PC-9 (cell line): ENCODE measurements at regions not wholly inside any gene's neighbourhood (a gene's known extent, or its start where the extent isn't known, plus 50 kb on each side); places are given as distances from the start of the nearest gene placed in this dataset.

ENCODE experiments used
- BruUV-seq: library from RNA; stranded (reverse); fragments of 400-500 nt; replicated peaks from 2 replicates; lab custom pipeline; 2021; lab: Mats Ljungman, UMichigan
- CTCF ChIA-PET: fragments of 300-600 bp; sonication (Branson Sonifier 250); formaldehyde crosslinking; loops from one replicate; lab custom pipeline; 2022; ENCODE audit warnings: antibody characterized with exemption; lab: Charles Lee
- POLR2A ChIA-PET: fragments of 300-600 bp; sonication (Branson Sonifier 250); formaldehyde crosslinking; loops from one replicate; lab custom pipeline; 2022; ENCODE audit warnings: antibody characterized with exemption; ENCODE audit not compliant: unreplicated experiment; lab: Charles Lee
- DNase-seq, 2 experiments: peaks; one replicate each; pipeline versions ENCODE4 v3.0.0 to v3.0.0-alpha.2; 2015 to 2022; ENCODE audit warnings: mixed read lengths in 1 of 2
- H2AFZ ChIP-seq: fragments of 200-600 bp; sonication (generic); 2 replicates; pipeline ENCODE4 v1.8.1; 2017; ENCODE audit warnings: antibody characterized with exemption
- H3F3A ChIP-seq: fragments of 200-600 bp; sonication (generic); 2 replicates; pipeline ENCODE4 v1.8.1; 2017; ENCODE audit warnings: antibody characterized with exemption, mild to moderate bottlenecking, low read depth; ENCODE audit not compliant: insufficient read depth
- H3K27ac ChIP-seq: fragments of 200-600 bp; sonication (generic); 2 replicates; pipeline ENCODE4 v1.6.1; 2016; ENCODE audit warnings: mixed run types
- H3K27me3 ChIP-seq: fragments of 200-600 bp; sonication (generic); 2 replicates; pipeline ENCODE4 v1.6.1; 2016; ENCODE audit warnings: low read depth, mixed run types; ENCODE audit not compliant: insufficient read depth
- H3K36me3 ChIP-seq: fragments of 200-600 bp; sonication (generic); 2 replicates; pipeline ENCODE4 v1.6.1; 2016; ENCODE audit warnings: low read depth, mixed run types
- H3K4me1 ChIP-seq: fragments of 200-600 bp; sonication (generic); replicated peaks from 2 replicates; pipeline ENCODE4 v1.6.1; 2016; ENCODE audit warnings: mixed run types; ENCODE audit not compliant: insufficient read depth
- H3K4me2 ChIP-seq: fragments of 200-600 bp; sonication (generic); 2 replicates; pipeline ENCODE4 v1.6.1; 2017; ENCODE audit warnings: mixed run types
- H3K4me3 ChIP-seq: fragments of 200-600 bp; sonication (generic); 2 replicates; pipeline ENCODE4 v1.6.1; 2016; ENCODE audit warnings: mixed run types
- H3K79me2 ChIP-seq: fragments of 200-600 bp; sonication (generic); 2 replicates; pipeline ENCODE4 v1.6.1; 2017; ENCODE audit warnings: low read depth, mixed run types
- H3K9me2 ChIP-seq: fragments of 200-600 bp; sonication (generic); 2 replicates; pipeline ENCODE4 v1.8.1; 2017; ENCODE audit warnings: mild to moderate bottlenecking; ENCODE audit not compliant: insufficient read depth
- H3K9me3 ChIP-seq: fragments of 200-600 bp; sonication (generic); 2 replicates; pipeline ENCODE4 v1.8.1; 2016; ENCODE audit warnings: low read depth; ENCODE audit not compliant: insufficient read depth
- H4K20me1 ChIP-seq: fragments of 200-600 bp; sonication (generic); 2 replicates; pipeline ENCODE4 v1.8.1; 2017; ENCODE audit not compliant: insufficient read depth
- CTCF ChIP-seq: fragments of 200-600 bp; sonication (generic); conservative IDR thresholded peaks from 2 replicates; pipeline ENCODE4 v1.6.1; 2017; ENCODE audit warnings: mixed run types, antibody characterized with exemption, mild to moderate bottlenecking, moderate library complexity
- EZH2 ChIP-seq: fragments of 200-600 bp; sonication (generic); IDR thresholded peaks from 2 replicates; pipeline ENCODE4 v1.8.0; 2017; ENCODE audit warnings: antibody characterized with exemption, low read depth
- intact Hi-C: fragments of 100-400 bp; cut with micrococcal nuclease; formaldehyde crosslinking; loops from one replicate; pipeline ENCODE4 v1.10.0; 2022; ENCODE audit not compliant: unreplicated experiment

GRCh38 chr20:56060486-56060885 is 55.2 kb upstream of the CBLN4 start:
- no peak for TF ChIP-seq EZH2
- no peak for TF ChIP-seq CTCF
- no peaks in the 10 kb centered on the region for H3K4me1 ChIP-seq
- ChIA-PET CTCF (no interaction called here), POLR2A (no interaction called here)
- DNase-seq, result no peak
- no peak overlapping the region for H3K27ac ChIP-seq
- no peaks in the 10 kb centered on the region for H3K9me2 ChIP-seq
- H4K20me1 ChIP-seq, result no peaks in the 10 kb centered on the region; the same call in 1 of the 2 replicates
- no peak overlapping the region for H3K4me3 ChIP-seq
- intact Hi-C loops, result no loop called here
- H3F3A ChIP-seq, result no peaks in the 10 kb centered on the region
- no TSS peak for BruUV-seq
- no peak overlapping the region for H3K4me2 ChIP-seq
- no peaks in the 10 kb centered on the region for H3K9me3 ChIP-seq
- no peaks in the 10 kb centered on the region for H3K27me3 ChIP-seq
- H3K36me3 ChIP-seq, result no peaks in the 10 kb centered on the region
- H3K79me2 ChIP-seq, result no peaks in the 10 kb centered on the region
- no peak overlapping the region for H2AFZ ChIP-seq

- Histone ChIP-seq H3K27ac (no peak overlapping the region), H3K4me3 (no peak overlapping the region), H3K4me1 (no peaks in the 10 kb centered on the region), H2AFZ (no peak overlapping the region), H3K9me3 (no peaks in the 10 kb centered on the region), H4K20me1 (no peaks in the 10 kb centered on the region), H3K36me3 (no peaks in the 10 kb centered on the region), H3K9me2 (no peaks in the 10 kb centered on the region), H3F3A (no peaks in the 10 kb centered on the region), H3K27me3 (no peaks in the 10 kb centered on the region), H3K79me2 (no peaks in the 10 kb centered on the region), H3K4me2 (no peak overlapping the region)
- DNase-seq, result no peak
- BruUV-seq, result no TSS peak
- intact Hi-C loops, result no loop called here
- TF ChIP-seq CTCF (no peak), EZH2 (no peak)
- ChIA-PET CTCF (no interaction called here), POLR2A (no interaction called here)
These were observed 63.7 kb upstream of the CBLN4 start for GRCh38 chr20:56069016-56069415.

- H4K20me1 ChIP-seq, result no peaks in the 10 kb centered on the region
- no peaks in the 10 kb centered on the region for H3K79me2 ChIP-seq
- no peaks in the 10 kb centered on the region for H3K36me3 ChIP-seq
- H3K4me2 ChIP-seq, result no peak overlapping the region
- DNase-seq, result no peak
- ChIA-PET CTCF (no interaction called here), POLR2A (no interaction called here)
- intact Hi-C loops, result no loop called here
- no peaks in the 10 kb centered on the region for H3K27me3 ChIP-seq
- H3K4me1 ChIP-seq, result no peaks in the 10 kb centered on the region
- no peaks in the 10 kb centered on the region for H3K9me2 ChIP-seq
- H2AFZ ChIP-seq, result no peak overlapping the region
- H3K4me3 ChIP-seq, result no peak overlapping the region
- TF ChIP-seq CTCF (no peak), EZH2 (no peak)
- no peaks in the 10 kb centered on the region for H3K9me3 ChIP-seq
- no peak overlapping the region for H3K27ac ChIP-seq
- no TSS peak for BruUV-seq
- no peaks in the 10 kb centered on the region for H3F3A ChIP-seq
These were observed 66.8 kb upstream of the CBLN4 start for GRCh38 chr20:56072165-56072564.
